ENCODE measurements at regions not wholly inside any gene's neighbourhood (a gene's known extent, or its start where the extent isn't known, plus 50 kb on each side); places are given as distances from the start of the nearest gene placed in this dataset.

DNA sequence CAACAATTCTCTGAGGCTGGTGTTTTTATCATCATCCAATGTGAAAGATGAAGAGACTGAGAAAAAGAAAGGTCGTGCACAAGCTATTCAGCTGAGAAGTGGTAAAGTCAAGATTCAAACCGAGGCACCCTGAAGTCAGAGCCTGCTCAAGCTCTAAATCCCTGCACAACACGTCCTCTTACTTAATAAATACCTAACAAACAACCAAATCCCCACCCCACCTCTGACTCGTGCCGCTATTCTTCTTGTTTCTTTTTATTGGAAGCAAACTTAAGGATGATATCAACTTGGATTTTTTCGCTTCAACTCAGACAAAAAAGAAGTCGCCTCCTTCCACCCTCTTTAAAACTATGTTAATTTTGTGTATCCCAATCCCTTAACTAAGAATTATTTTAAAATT is 140.2 kb downstream of the CEP120 start:
- TF ChIP-seq, protein P1, sequence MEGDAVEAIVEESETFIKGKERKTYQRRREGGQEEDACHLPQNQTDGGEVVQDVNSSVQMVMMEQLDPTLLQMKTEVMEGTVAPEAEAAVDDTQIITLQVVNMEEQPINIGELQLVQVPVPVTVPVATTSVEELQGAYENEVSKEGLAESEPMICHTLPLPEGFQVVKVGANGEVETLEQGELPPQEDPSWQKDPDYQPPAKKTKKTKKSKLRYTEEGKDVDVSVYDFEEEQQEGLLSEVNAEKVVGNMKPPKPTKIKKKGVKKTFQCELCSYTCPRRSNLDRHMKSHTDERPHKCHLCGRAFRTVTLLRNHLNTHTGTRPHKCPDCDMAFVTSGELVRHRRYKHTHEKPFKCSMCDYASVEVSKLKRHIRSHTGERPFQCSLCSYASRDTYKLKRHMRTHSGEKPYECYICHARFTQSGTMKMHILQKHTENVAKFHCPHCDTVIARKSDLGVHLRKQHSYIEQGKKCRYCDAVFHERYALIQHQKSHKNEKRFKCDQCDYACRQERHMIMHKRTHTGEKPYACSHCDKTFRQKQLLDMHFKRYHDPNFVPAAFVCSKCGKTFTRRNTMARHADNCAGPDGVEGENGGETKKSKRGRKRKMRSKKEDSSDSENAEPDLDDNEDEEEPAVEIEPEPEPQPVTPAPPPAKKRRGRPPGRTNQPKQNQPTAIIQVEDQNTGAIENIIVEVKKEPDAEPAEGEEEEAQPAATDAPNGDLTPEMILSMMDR (IDR thresholded peaks at IDR 0.05) = no peak
- no peak for TF ChIP-seq TCF7L2 (IDR thresholded peaks at IDR 0.05; ENCODE audit: low read depth, low read length)
- TF ChIP-seq, protein P2, sequence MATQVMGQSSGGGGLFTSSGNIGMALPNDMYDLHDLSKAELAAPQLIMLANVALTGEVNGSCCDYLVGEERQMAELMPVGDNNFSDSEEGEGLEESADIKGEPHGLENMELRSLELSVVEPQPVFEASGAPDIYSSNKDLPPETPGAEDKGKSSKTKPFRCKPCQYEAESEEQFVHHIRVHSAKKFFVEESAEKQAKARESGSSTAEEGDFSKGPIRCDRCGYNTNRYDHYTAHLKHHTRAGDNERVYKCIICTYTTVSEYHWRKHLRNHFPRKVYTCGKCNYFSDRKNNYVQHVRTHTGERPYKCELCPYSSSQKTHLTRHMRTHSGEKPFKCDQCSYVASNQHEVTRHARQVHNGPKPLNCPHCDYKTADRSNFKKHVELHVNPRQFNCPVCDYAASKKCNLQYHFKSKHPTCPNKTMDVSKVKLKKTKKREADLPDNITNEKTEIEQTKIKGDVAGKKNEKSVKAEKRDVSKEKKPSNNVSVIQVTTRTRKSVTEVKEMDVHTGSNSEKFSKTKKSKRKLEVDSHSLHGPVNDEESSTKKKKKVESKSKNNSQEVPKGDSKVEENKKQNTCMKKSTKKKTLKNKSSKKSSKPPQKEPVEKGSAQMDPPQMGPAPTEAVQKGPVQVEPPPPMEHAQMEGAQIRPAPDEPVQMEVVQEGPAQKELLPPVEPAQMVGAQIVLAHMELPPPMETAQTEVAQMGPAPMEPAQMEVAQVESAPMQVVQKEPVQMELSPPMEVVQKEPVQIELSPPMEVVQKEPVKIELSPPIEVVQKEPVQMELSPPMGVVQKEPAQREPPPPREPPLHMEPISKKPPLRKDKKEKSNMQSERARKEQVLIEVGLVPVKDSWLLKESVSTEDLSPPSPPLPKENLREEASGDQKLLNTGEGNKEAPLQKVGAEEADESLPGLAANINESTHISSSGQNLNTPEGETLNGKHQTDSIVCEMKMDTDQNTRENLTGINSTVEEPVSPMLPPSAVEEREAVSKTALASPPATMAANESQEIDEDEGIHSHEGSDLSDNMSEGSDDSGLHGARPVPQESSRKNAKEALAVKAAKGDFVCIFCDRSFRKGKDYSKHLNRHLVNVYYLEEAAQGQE (IDR thresholded peaks at IDR 0.05; ENCODE audit: insufficient read depth in 1 of 2, low read depth in 2 of 2, low read length in 1 of 2) = no peak
- no peak for TF ChIP-seq POLR2AphosphoS5 (IDR thresholded peaks at IDR 0.05; ENCODE audit: low read depth, low read length)
- TF ChIP-seq SIN3A (IDR thresholded peaks at IDR 0.05; ENCODE audit: borderline replicate concordance, insufficient read depth, low read depth, low read length) = no peak

All from Panc1 (cell line).